ENCODE measurements at regions not wholly inside any gene's neighbourhood (a gene's known extent, or its start where the extent isn't known, plus 50 kb on each side); places are given as distances from the start of the nearest gene placed in this dataset.

DNA sequence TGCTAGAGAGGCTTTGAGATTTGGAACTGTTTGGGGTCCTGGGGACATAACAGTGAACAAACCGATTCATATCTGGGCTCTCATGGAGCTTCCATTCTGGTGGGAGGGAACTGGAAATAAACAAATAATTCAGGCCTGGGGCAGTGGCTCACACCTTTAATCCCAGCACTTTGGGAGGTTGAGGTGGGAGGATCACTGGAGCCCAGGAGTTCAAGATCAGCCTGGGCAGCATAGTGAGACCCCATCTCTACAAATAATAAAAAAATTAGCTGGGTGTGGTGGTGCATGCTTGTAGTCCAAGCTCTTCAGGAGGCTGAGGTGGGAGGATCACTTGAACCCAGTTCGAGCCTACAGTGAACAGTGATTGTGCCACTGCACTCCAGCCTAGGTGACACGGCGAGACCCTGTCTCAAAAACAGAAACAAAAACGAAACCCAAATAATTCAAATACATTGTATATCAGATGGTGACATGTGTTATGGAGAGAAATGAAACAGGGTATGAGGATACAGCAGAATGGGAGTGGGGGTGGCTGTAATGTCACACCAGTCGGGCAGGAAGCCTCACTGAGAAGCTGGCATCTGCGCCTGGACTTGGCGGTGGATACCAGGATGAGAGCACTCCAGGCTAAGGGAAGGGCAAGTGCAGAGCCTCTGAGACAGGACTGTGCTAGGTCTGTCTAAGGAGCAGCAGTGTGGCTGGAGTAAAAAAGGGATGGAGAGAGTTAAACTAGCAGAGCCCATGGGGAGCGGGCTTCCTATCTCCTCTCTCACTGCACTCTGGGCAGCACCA lies 131.1 kb upstream of the ZNF536 start:
- no peaks in the 10 kb centered on the region for H3K36me3 ChIP-seq
- no peak overlapping the region for H3K27ac ChIP-seq
- no peaks in the 10 kb centered on the region for H3K4me1 ChIP-seq
- H3K9me3 ChIP-seq = no peaks in the 10 kb centered on the region
- H3K27me3 ChIP-seq = no peaks in the 10 kb centered on the region
- DNase-seq (ENCODE audit: extremely low spot score in 2 of 2) = no peak
- intact Hi-C loops (cut with DNase I) = no loop called here
- no peak overlapping the region for H3K4me3 ChIP-seq
- TF ChIP-seq, protein P1, sequence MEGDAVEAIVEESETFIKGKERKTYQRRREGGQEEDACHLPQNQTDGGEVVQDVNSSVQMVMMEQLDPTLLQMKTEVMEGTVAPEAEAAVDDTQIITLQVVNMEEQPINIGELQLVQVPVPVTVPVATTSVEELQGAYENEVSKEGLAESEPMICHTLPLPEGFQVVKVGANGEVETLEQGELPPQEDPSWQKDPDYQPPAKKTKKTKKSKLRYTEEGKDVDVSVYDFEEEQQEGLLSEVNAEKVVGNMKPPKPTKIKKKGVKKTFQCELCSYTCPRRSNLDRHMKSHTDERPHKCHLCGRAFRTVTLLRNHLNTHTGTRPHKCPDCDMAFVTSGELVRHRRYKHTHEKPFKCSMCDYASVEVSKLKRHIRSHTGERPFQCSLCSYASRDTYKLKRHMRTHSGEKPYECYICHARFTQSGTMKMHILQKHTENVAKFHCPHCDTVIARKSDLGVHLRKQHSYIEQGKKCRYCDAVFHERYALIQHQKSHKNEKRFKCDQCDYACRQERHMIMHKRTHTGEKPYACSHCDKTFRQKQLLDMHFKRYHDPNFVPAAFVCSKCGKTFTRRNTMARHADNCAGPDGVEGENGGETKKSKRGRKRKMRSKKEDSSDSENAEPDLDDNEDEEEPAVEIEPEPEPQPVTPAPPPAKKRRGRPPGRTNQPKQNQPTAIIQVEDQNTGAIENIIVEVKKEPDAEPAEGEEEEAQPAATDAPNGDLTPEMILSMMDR (IDR thresholded peaks at IDR 0.05) = no peak
- TF ChIP-seq POLR2AphosphoS5 (IDR thresholded peaks at IDR 0.05; ENCODE audit: insufficient read depth in 1 of 2, low read depth in 1 of 2) = no peak
- TF ChIP-seq POLR2A (IDR thresholded peaks at IDR 0.05) = no peak

DNA sequence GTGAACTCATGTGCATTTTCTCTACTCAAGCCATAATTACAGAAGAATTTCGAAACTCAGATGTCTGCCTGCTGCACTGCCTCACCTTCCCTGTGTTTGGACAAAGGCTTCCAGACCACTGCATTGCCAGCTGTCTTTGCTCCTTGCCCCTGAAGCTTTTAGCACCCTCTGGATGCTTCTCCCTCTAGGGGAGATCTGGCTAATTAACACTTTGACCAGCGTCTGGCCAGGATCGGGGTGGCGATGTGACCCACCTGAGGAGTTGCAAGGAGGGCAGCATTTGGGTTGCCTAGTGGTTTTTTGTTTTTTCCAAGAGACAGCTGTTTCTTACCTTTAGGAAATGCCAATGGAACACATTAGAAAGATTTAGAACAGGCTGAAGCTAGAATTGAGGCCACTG lies 127.7 kb upstream of the ZNF536 start:
- Histone ChIP-seq H3K27me3 (no peaks in the 10 kb centered on the region), H3K9me3 (no peaks in the 10 kb centered on the region), H3K4me1 (no peaks in the 10 kb centered on the region), H3K4me3 (no peak overlapping the region), H3K36me3 (no peaks in the 10 kb centered on the region), H3K27ac (no peak overlapping the region)
- intact Hi-C loops (cut with DNase I) = no loop called here
- no peak for DNase-seq (ENCODE audit: extremely low spot score in 2 of 2)
- TF ChIP-seq, protein P1 (IDR thresholded peaks at IDR 0.05) = no peak
- no peak for TF ChIP-seq POLR2AphosphoS5 (IDR thresholded peaks at IDR 0.05; ENCODE audit: insufficient read depth in 1 of 2, low read depth in 1 of 2)

DNA sequence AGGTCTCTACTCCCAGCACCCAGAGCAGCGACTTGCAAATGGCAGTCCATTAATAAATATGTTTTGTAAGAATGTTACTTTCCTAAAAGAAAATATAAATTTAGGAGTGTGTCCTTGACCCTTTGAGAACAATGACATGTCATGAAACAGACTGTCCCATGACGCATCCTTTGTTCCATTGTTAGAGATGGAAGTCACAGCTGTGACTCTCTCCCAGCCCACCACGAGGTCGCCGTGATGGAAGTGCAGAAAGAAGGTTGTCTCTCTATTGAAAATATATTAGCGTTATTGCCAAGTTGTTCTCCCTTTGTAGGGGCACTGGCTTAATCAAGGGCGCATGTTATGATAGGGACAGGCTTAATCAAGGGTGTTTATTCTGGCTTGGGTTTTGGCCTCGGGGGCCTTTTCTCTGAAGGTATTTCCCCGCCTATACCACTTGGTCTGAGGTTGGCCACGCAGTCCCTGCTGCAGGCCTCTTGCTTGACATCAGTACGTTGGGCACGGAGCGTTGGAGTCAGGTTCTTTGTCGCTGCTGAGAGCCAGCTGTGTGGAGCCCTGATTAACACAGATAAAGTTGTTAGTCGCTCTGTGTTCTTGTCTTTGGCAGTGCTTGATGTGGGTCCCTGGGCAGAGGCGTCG lies 126.7 kb upstream of the ZNF536 start:
- Histone ChIP-seq H3K36me3 (no peaks in the 10 kb centered on the region), H3K27me3 (no peaks in the 10 kb centered on the region)
- intact Hi-C loops (cut with DNase I) = no loop called here

DNA sequence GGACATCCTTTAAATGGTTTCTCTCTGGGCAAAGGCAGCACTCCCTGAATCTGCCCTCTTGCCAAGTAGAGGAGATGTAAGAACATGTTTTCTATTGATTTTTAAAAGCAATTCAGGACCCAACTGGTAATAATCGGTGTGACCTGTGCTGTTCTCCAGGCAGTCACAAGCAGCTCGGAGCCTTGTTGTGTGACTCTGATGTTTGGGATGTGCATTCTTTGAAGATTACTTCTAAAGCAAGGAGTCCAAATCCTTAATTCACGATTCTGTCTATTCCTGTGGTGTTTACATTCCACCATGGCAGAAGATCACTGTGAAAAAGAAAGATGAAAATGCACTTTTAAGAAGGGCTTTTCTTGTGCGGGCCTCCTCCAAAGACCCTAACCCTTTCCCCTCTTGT lies 122.3 kb upstream of the ZNF536 start:
- DNase-seq (ENCODE audit: extremely low spot score in 2 of 2) = no peak

More for the DNA sequence above, 126.7 kb upstream of the ZNF536 start:
- H3K27ac ChIP-seq = no peak overlapping the region
- no peak overlapping the region for H3K4me3 ChIP-seq
- no peaks in the 10 kb centered on the region for H3K4me1 ChIP-seq
- DNase-seq (ENCODE audit: extremely low spot score in 2 of 2) = no peak
- TF ChIP-seq, protein P1 (IDR thresholded peaks at IDR 0.05) = no peak
- no peak for TF ChIP-seq POLR2AphosphoS5 (IDR thresholded peaks at IDR 0.05; ENCODE audit: insufficient read depth in 1 of 2, low read depth in 1 of 2)
- TF ChIP-seq POLR2A (IDR thresholded peaks at IDR 0.05) = no peak
- no peaks in the 10 kb centered on the region for H3K9me3 ChIP-seq

More for the DNA sequence above, 122.3 kb upstream of the ZNF536 start:
- H3K9me3 ChIP-seq = no peaks in the 10 kb centered on the region
- no peaks in the 10 kb centered on the region for H3K36me3 ChIP-seq
- no peak overlapping the region for H3K27ac ChIP-seq
- TF ChIP-seq POLR2AphosphoS5 (IDR thresholded peaks at IDR 0.05; ENCODE audit: insufficient read depth in 1 of 2, low read depth in 1 of 2) = no peak
- TF ChIP-seq, protein P1 (IDR thresholded peaks at IDR 0.05) = no peak
- no peak for TF ChIP-seq POLR2A (IDR thresholded peaks at IDR 0.05)
- intact Hi-C loops (cut with DNase I) = no loop called here
- H3K27me3 ChIP-seq = no peaks in the 10 kb centered on the region
- H3K4me3 ChIP-seq = no peak overlapping the region
- no peaks in the 10 kb centered on the region for H3K4me1 ChIP-seq
